HepG2 (cell line): ENCODE measurements at regions not wholly inside any gene's neighbourhood (a gene's known extent, or its start where the extent isn't known, plus 50 kb on each side); places are given as distances from the start of the nearest gene placed in this dataset.

Source experiments
- CC2D1A ChIP-seq: sonication (generic); formaldehyde crosslinking; IDR thresholded peaks from 2 replicates; pipeline ENCODE4 v1.8.1; 2023; ENCODE audit warnings: mild to moderate bottlenecking, missing genetic modification reagents
- SMYD3 ChIP-seq: sonication (generic); formaldehyde crosslinking; IDR thresholded peaks from 2 replicates; pipeline ENCODE4 v1.8.1; 2023; ENCODE audit warnings: mild to moderate bottlenecking, missing genetic modification reagents
- SSRP1 ChIP-seq: IDR thresholded peaks from 2 replicates; pipeline ENCODE4 v1.6.1; 2016; ENCODE audit warnings: control low read depth
- TF ChIP-seq, protein P1 (sequence below): sonication (generic); formaldehyde crosslinking; IDR thresholded peaks from 2 replicates; pipeline ENCODE4 v1.5.0; 2020; ENCODE audit warnings: mild to moderate bottlenecking, missing genetic modification reagents, borderline replicate concordance
- TF ChIP-seq, protein P2 (sequence below): IDR thresholded peaks from 2 replicates; pipeline ENCODE4 v1.6.1; 2016; ENCODE audit warnings: missing biosample characterization, missing genetic modification reagents, low read depth
- TF ChIP-seq, protein P3 (sequence below): IDR thresholded peaks from 2 replicates; pipeline ENCODE4 v1.6.1; 2016; ENCODE audit warnings: mild to moderate bottlenecking
- TF ChIP-seq, protein P4 (sequence below): sonication (generic); formaldehyde crosslinking; IDR thresholded peaks from 2 replicates; pipeline ENCODE4 v1.4.0; 2020; ENCODE audit warnings: mild to moderate bottlenecking, missing genetic modification reagents
- TF ChIP-seq, protein P5 (sequence below): sonication (generic); formaldehyde crosslinking; IDR thresholded peaks from 2 replicates; pipeline ENCODE4 v1.4.0; 2020; ENCODE audit warnings: mild to moderate bottlenecking, missing genetic modification reagents
- TF ChIP-seq, protein P6 (sequence below): sonication (generic); formaldehyde crosslinking; conservative IDR thresholded peaks from 2 replicates; pipeline ENCODE4 v1.5.0; 2020; ENCODE audit warnings: missing genetic modification reagents

DNA sequence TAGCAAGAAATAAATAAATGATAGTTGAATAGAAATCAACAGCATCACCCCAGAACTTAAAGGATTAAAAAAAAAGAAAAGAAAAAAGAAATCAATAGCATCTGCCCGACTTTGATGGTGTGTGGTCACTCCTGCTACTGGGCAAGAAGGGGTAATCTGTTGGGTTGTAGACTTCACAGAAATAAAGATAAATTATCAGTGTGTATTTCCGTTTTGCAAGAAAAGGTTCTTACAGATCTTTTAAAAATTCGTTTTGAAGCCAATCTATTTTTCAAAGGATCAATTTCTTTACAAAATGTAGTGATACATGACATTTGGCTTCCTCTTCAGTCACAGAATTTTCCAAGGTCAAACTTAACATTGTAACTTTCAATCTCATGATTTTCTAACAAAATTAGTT, 448.9 kb upstream of the FAR2 start (continued):
- TF ChIP-seq, protein P1, sequence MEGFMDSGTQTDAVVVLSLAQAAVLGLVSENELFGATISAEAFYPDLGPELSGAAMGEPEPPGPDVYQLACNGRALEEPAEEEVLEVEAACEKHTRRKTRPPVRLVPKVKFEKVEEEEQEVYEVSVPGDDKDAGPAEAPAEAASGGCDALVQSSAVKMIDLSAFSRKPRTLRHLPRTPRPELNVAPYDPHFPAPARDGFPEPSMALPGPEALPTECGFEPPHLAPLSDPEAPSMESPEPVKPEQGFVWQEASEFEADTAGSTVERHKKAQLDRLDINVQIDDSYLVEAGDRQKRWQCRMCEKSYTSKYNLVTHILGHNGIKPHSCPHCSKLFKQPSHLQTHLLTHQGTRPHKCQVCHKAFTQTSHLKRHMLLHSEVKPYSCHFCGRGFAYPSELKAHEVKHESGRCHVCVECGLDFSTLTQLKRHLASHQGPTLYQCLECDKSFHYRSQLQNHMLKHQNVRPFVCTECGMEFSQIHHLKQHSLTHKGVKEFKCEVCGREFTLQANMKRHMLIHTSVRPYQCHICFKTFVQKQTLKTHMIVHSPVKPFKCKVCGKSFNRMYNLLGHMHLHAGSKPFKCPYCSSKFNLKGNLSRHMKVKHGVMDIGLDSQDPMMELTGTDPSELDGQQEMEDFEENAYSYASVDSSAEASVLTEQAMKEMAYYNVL (CRISPR knock-in tag): no peak
- TF ChIP-seq, protein P2, sequence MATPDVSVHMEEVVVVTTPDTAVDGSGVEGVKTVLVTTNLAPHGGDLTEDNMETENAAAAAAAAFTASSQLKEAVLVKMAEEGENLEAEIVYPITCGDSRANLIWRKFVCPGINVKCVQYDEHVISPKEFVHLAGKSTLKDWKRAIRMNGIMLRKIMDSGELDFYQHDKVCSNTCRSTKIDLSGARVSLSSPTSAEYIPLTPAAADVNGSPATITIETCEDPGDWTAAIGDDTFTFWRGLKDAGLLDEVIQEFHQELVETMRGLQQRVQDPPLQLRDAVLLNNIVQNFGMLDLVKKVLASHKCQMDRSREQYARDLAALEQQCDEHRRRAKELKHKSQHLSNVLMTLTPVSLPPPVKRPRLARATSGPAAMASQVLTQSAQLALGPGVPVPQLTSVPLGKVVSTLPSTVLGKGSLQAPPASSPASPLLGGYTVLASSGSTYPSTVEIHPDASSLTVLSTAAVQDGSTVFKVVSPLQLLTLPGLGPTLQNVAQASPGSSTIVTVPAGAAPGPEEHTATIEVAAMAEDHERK (CRISPR knock-in tag): no peak
- TF ChIP-seq, protein P3, sequence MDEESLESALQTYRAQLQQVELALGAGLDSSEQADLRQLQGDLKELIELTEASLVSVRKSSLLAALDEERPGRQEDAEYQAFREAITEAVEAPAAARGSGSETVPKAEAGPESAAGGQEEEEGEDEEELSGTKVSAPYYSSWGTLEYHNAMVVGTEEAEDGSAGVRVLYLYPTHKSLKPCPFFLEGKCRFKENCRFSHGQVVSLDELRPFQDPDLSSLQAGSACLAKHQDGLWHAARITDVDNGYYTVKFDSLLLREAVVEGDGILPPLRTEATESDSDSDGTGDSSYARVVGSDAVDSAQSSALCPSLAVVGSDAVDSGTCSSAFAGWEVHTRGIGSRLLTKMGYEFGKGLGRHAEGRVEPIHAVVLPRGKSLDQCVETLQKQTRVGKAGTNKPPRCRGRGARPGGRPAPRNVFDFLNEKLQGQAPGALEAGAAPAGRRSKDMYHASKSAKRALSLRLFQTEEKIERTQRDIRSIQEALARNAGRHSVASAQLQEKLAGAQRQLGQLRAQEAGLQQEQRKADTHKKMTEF (CRISPR knock-in tag): no peak
- TF ChIP-seq, protein P4, sequence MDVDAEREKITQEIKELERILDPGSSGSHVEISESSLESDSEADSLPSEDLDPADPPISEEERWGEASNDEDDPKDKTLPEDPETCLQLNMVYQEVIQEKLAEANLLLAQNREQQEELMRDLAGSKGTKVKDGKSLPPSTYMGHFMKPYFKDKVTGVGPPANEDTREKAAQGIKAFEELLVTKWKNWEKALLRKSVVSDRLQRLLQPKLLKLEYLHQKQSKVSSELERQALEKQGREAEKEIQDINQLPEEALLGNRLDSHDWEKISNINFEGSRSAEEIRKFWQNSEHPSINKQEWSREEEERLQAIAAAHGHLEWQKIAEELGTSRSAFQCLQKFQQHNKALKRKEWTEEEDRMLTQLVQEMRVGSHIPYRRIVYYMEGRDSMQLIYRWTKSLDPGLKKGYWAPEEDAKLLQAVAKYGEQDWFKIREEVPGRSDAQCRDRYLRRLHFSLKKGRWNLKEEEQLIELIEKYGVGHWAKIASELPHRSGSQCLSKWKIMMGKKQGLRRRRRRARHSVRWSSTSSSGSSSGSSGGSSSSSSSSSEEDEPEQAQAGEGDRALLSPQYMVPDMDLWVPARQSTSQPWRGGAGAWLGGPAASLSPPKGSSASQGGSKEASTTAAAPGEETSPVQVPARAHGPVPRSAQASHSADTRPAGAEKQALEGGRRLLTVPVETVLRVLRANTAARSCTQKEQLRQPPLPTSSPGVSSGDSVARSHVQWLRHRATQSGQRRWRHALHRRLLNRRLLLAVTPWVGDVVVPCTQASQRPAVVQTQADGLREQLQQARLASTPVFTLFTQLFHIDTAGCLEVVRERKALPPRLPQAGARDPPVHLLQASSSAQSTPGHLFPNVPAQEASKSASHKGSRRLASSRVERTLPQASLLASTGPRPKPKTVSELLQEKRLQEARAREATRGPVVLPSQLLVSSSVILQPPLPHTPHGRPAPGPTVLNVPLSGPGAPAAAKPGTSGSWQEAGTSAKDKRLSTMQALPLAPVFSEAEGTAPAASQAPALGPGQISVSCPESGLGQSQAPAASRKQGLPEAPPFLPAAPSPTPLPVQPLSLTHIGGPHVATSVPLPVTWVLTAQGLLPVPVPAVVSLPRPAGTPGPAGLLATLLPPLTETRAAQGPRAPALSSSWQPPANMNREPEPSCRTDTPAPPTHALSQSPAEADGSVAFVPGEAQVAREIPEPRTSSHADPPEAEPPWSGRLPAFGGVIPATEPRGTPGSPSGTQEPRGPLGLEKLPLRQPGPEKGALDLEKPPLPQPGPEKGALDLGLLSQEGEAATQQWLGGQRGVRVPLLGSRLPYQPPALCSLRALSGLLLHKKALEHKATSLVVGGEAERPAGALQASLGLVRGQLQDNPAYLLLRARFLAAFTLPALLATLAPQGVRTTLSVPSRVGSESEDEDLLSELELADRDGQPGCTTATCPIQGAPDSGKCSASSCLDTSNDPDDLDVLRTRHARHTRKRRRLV (CRISPR knock-in tag): no peak
- TF ChIP-seq, protein P5, sequence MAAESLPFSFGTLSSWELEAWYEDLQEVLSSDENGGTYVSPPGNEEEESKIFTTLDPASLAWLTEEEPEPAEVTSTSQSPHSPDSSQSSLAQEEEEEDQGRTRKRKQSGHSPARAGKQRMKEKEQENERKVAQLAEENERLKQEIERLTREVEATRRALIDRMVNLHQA (CRISPR knock-in tag): no peak
- TF ChIP-seq SSRP1 (CRISPR knock-in tag) (no peak), SMYD3 (CRISPR knock-in tag) (no peak), CC2D1A (no peak)
- TF ChIP-seq, protein P6, sequence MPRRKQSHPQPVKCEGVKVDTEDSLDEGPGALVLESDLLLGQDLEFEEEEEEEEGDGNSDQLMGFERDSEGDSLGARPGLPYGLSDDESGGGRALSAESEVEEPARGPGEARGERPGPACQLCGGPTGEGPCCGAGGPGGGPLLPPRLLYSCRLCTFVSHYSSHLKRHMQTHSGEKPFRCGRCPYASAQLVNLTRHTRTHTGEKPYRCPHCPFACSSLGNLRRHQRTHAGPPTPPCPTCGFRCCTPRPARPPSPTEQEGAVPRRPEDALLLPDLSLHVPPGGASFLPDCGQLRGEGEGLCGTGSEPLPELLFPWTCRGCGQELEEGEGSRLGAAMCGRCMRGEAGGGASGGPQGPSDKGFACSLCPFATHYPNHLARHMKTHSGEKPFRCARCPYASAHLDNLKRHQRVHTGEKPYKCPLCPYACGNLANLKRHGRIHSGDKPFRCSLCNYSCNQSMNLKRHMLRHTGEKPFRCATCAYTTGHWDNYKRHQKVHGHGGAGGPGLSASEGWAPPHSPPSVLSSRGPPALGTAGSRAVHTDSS (CRISPR knock-in tag): no peak
